Ovary (tissue), 3 donors: ENCODE measurements at regions not wholly inside any gene's neighbourhood (a gene's known extent, or its start where the extent isn't known, plus 50 kb on each side); places are given as distances from the start of the nearest gene placed in this dataset.

Source experiments
- CTCF ChIP-seq, 3 donors: fragments of 450-650 bp in 2 of 3; fragments of 200-600 bp in 1 of 3; IDR thresholded peaks; one replicate each; pipeline versions ENCODE4 v1.5.1 to v1.8.0; 2016 to 2022; ENCODE audit warnings: antibody characterized with exemption in 3 of 3, mild to moderate bottlenecking in 1 of 3
- POLR2A ChIP-seq: fragments of 450-650 bp; IDR thresholded peaks from one replicate; pipeline ENCODE4 v1.6.1; 2017; ENCODE audit warnings: antibody characterized with exemption, mild to moderate bottlenecking, moderate library complexity
- donor health status: DM: no; HTN: no; CAD: no.

- no peak for TF ChIP-seq POLR2A
- TF ChIP-seq CTCF (IDR thresholded peaks at IDR 0.05) = no peak
Measured at GRCh38 chr12:128123096-128123495, 143.9 kb upstream of the TMEM132C start.
